OCI-LY7 (cell line): ENCODE measurements at regions not wholly inside any gene's neighbourhood (a gene's known extent, or its start where the extent isn't known, plus 50 kb on each side); places are given as distances from the start of the nearest gene placed in this dataset.

Experiments
- BruUV-seq: library from RNA; stranded (reverse); fragments of 400-500 nt; replicated peaks from 2 replicates; lab custom pipeline; 2021; lab: Mats Ljungman, UMichigan
- CTCF ChIA-PET: fragments of 300-600 bp; sonication (Branson Sonifier 250); formaldehyde crosslinking; loops from one replicate; lab custom pipeline; 2022; ENCODE audit warnings: antibody characterized with exemption; ENCODE audit not compliant: unreplicated experiment; lab: Charles Lee
- POLR2A ChIA-PET: fragments of 300-600 bp; sonication (Branson Sonifier 250); formaldehyde crosslinking; loops from one replicate; lab custom pipeline; 2022; ENCODE audit warnings: antibody characterized with exemption; lab: Charles Lee
- DNase-seq: peaks from one replicate; pipeline ENCODE4 v3.0.0-alpha.2; 2015; ENCODE audit warnings: low spot score
- H2AFZ ChIP-seq: fragments of 200-600 bp; sonication (generic), shearing (Covaris generic); 2 replicates; pipeline ENCODE4 v1.6.1; 2014; ENCODE audit warnings: mild to moderate bottlenecking, antibody characterized with exemption, low read length, moderate library complexity
- H3K27ac ChIP-seq: fragments of 200-600 bp; sonication (generic); 2 replicates; pipeline ENCODE4 v1.5.1; 2014; ENCODE audit warnings: mixed run types, low read depth, mild to moderate bottlenecking, moderate library complexity, low read length, inconsistent platforms; ENCODE audit not compliant: poor library complexity, severe bottlenecking
- H3K36me3 ChIP-seq: fragments of 200-600 bp; sonication (generic); 2 replicates; pipeline ENCODE4 v1.6.1; 2014; ENCODE audit warnings: mild to moderate bottlenecking, antibody characterized with exemption, low read length, moderate library complexity, mixed read lengths; ENCODE audit not compliant: insufficient read depth
- H3K4me1 ChIP-seq: fragments of 200-600 bp; sonication (generic); 2 replicates; pipeline ENCODE4 v1.5.1; 2014; ENCODE audit warnings: mild to moderate bottlenecking, low read length; ENCODE audit not compliant: insufficient read depth, poor library complexity, severe bottlenecking
- H3K4me2 ChIP-seq: fragments of 200-600 bp; sonication (generic); 2 replicates; pipeline ENCODE4 v1.6.1; 2014; ENCODE audit warnings: mild to moderate bottlenecking, low read length
- H3K4me3 ChIP-seq: fragments of 200-600 bp; sonication (generic); 2 replicates; pipeline ENCODE4 v1.5.1; 2014; ENCODE audit warnings: mild to moderate bottlenecking, low read depth, low read length; ENCODE audit not compliant: poor library complexity, severe bottlenecking
- H3K79me2 ChIP-seq: fragments of 200-600 bp; sonication (generic); 2 replicates; pipeline ENCODE4 v1.6.1; 2016; ENCODE audit warnings: low read depth, mild to moderate bottlenecking, low read length, moderate library complexity, mixed read lengths; ENCODE audit not compliant: insufficient read depth
- H3K9me2 ChIP-seq: fragments of 200-600 bp; sonication (generic); 2 replicates; pipeline ENCODE4 v1.6.1; 2016; ENCODE audit warnings: mild to moderate bottlenecking, low read length, mixed read lengths; ENCODE audit not compliant: insufficient read depth
- H3K9me3 ChIP-seq: fragments of 200-600 bp; sonication (generic); 2 replicates; pipeline ENCODE4 v1.6.1; 2014; ENCODE audit warnings: mild to moderate bottlenecking, mixed run types, low read length, mixed read lengths
- H4K20me1 ChIP-seq: fragments of 200-600 bp; sonication (generic); 2 replicates; pipeline ENCODE4 v1.6.1; 2014; ENCODE audit warnings: mild to moderate bottlenecking, antibody characterized with exemption, low read length, moderate library complexity, mixed read lengths; ENCODE audit not compliant: insufficient read depth
- EZH2phosphoT487 ChIP-seq: fragments of 200-600 bp; sonication (generic); IDR thresholded peaks from 2 replicates; pipeline ENCODE4 v1.6.1; 2018; ENCODE audit warnings: low read depth, borderline replicate concordance, mild to moderate bottlenecking, mixed run types, antibody characterized with exemption, low read length, moderate library complexity, mixed read lengths
- intact Hi-C: fragments of 100-400 bp; cut with micrococcal nuclease; formaldehyde crosslinking; loops from one replicate; pipeline ENCODE4 v1.10.0; 2022; ENCODE audit not compliant: unreplicated experiment
- TF ChIP-seq, protein P1 (sequence below): fragments of 200-600 bp; sonication (generic); conservative IDR thresholded peaks from 2 replicates; pipeline ENCODE4 v1.5.1; 2014; ENCODE audit warnings: mild to moderate bottlenecking, antibody characterized with exemption, low read length, moderate library complexity, mixed read lengths

- no peak overlapping the region for H3K27ac ChIP-seq
- intact Hi-C loops: no loop called here
- H3K4me1 ChIP-seq: peaks cover 20% of the 10 kb centered on the region
- DNase-seq: no peak
- H4K20me1 ChIP-seq: no peaks in the 10 kb centered on the region
- no peaks in the 10 kb centered on the region for H3K9me3 ChIP-seq
- H3K4me2 ChIP-seq: no peak overlapping the region
- no peaks in the 10 kb centered on the region for H3K79me2 ChIP-seq
- no peak for TF ChIP-seq EZH2phosphoT487
- TF ChIP-seq, protein P1, sequence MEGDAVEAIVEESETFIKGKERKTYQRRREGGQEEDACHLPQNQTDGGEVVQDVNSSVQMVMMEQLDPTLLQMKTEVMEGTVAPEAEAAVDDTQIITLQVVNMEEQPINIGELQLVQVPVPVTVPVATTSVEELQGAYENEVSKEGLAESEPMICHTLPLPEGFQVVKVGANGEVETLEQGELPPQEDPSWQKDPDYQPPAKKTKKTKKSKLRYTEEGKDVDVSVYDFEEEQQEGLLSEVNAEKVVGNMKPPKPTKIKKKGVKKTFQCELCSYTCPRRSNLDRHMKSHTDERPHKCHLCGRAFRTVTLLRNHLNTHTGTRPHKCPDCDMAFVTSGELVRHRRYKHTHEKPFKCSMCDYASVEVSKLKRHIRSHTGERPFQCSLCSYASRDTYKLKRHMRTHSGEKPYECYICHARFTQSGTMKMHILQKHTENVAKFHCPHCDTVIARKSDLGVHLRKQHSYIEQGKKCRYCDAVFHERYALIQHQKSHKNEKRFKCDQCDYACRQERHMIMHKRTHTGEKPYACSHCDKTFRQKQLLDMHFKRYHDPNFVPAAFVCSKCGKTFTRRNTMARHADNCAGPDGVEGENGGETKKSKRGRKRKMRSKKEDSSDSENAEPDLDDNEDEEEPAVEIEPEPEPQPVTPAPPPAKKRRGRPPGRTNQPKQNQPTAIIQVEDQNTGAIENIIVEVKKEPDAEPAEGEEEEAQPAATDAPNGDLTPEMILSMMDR: no peak
- no peaks in the 10 kb centered on the region for H3K36me3 ChIP-seq
- no peak overlapping the region for H2AFZ ChIP-seq
- ChIA-PET POLR2A (interaction anchor here (0.5 to 2.2 kb wide), 3 partner anchors 11 to 90 kb away, joined by 3 to 14 read pairs (median 4); no protein-coding TSS in a partner anchor), CTCF (no interaction called here)
- no peak overlapping the region for H3K4me3 ChIP-seq
- BruUV-seq: no TSS peak
- no peaks in the 10 kb centered on the region for H3K9me2 ChIP-seq
These were observed 89.1 kb upstream of the ID2 start for GRCh38 chr2:8592736-8593135.

DNA sequence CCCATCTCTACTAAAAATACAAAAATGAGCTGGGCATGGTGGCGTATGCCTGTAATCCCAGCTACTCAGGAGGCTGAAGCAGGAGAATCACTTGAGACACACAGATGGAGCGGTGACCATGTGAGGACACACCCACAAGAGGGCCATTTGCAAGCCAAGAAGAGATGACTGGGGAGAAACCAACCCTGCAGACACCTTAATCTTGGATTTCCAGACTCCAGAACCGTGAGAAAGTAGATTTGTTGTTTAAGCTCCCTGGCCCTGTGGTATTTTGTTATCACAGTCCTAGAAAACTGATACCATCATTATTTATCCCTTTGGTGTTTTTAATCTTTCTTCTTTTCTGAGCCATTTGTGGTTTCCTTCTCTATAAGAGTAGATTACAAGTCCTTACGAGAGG lies 88.6 kb upstream of the ID2 start:
- no peak for DNase-seq
- Histone ChIP-seq H3K36me3 (no peaks in the 10 kb centered on the region), H3K9me2 (no peaks in the 10 kb centered on the region), H3K79me2 (no peaks in the 10 kb centered on the region), H4K20me1 (no peaks in the 10 kb centered on the region), H2AFZ (no peak overlapping the region), H3K27ac (no peak overlapping the region), H3K4me1 (peaks cover 15% of the 10 kb centered on the region), H3K4me2 (no peak overlapping the region), H3K9me3 (no peaks in the 10 kb centered on the region), H3K4me3 (no peak overlapping the region)
- TF ChIP-seq, protein P1: no peak
- no peak for TF ChIP-seq EZH2phosphoT487
- ChIA-PET CTCF (no interaction called here), POLR2A (interaction anchor here (0.7 kb wide), 1 partner anchor 89 kb away, joined by 3 read pairs; no protein-coding TSS in a partner anchor)
- intact Hi-C loops: no loop called here
- BruUV-seq: no TSS peak

DNA sequence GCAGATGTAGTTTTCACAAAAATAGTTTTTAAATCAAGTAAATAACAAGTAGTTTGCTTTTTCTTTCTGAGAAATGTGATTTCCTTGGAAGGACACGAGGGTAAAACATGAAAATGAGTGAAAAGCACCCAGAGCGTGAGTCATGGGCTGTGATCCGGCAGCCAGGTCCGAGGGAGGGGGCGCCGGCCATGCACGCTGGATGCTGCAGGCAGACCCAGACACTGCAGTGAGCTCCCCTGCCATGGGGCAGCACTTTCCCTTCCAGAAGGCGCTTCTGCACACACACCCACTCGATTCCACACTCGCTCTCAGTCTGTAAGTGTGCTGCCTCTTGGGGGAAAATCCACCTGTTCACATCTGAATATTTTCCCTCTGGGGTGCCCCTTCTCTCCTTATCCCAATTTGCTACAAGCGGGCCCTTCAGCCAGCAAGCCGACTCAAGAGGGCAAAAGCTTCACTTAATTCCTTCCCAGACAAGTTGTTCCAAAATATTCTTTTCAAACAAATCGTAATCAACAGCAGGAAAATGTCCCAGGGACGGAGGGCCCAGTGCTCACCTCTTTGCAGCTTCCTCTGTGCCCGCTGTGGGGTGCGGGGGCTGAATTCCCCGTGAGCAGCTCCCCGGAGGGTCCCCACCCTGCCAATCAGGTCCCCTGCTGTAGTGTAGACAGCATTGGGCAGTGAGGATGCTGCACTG lies 87.0 kb upstream of the ID2 start:
- no peaks in the 10 kb centered on the region for H3K36me3 ChIP-seq
- ChIA-PET CTCF (no interaction called here), POLR2A (no interaction called here)
- TF ChIP-seq, protein P1: no peak
- TF ChIP-seq EZH2phosphoT487: no peak
- H3K27ac ChIP-seq: no peak overlapping the region
- no peak overlapping the region for H3K4me3 ChIP-seq
- no peaks in the 10 kb centered on the region for H4K20me1 ChIP-seq
- intact Hi-C loops: no loop called here
- no peaks in the 10 kb centered on the region for H3K9me2 ChIP-seq
- BruUV-seq: no TSS peak
- no peaks in the 10 kb centered on the region for H3K79me2 ChIP-seq
- no peak overlapping the region for H2AFZ ChIP-seq
- H3K9me3 ChIP-seq: no peaks in the 10 kb centered on the region
- no peak for DNase-seq
- H3K4me2 ChIP-seq: no peak overlapping the region
- peaks cover 2% of the 10 kb centered on the region for H3K4me1 ChIP-seq
